ENCODE measurements at regions not wholly inside any gene's neighbourhood (a gene's known extent, or its start where the extent isn't known, plus 50 kb on each side); places are given as distances from the start of the nearest gene placed in this dataset.

- no peak overlapping the region for H3T11ph ChIP-seq (ENCODE audit: low read length)
- H2BK120ac ChIP-seq (ENCODE audit: low read depth, low read length, poor library complexity, severe bottlenecking) = no peak overlapping the region
- no peak overlapping the region for H3K27ac ChIP-seq (ENCODE audit: insufficient read length, low read depth, low read length)
- DNase-seq = no peak
- Mint-ChIP-seq H3K4me1 (peaks cover 2 to 6% of the 10 kb centered on the region in 2 experiments), H3K9me3 (no peaks in the 10 kb centered on the region), H3K27me3 (ENCODE audit: low read depth) (peaks cover 5% of the 10 kb centered on the region), H3K36me3 (ENCODE audit: insufficient read depth in 1 of 3, low read depth in 3 of 3) (no peaks in the 10 kb centered on the region), H3K4me3 (no peak overlapping the region), H3K27ac (no peak overlapping the region)
- no peak overlapping the region for H4K5ac ChIP-seq (ENCODE audit: insufficient read length, low read depth, low read length)
- no peaks in the 10 kb centered on the region for H3K23me2 ChIP-seq (ENCODE audit: insufficient read length, low read depth, low read length, poor library complexity, severe bottlenecking)
- H4K91ac ChIP-seq (ENCODE audit: insufficient read length, low read depth, low read length) = no peak overlapping the region
- H3K27me3 ChIP-seq (ENCODE audit: insufficient read depth, low read length) = no peaks in the 10 kb centered on the region
- no peak overlapping the region for H3K23ac ChIP-seq (ENCODE audit: insufficient read length, low read depth, low read length)
- no peak overlapping the region for H4K8ac ChIP-seq (replicated peaks; ENCODE audit: insufficient read length, low read depth, low read length)
- no peak overlapping the region for H2AFZ ChIP-seq (ENCODE audit: low read length)
- no peak overlapping the region for H3K4me2 ChIP-seq (ENCODE audit: insufficient read depth, insufficient read length, low read length)
- H2BK20ac ChIP-seq (ENCODE audit: low read depth, low read length, poor library complexity, severe bottlenecking) = no peak overlapping the region
- no peaks in the 10 kb centered on the region for H3K4me1 ChIP-seq (ENCODE audit: insufficient read depth, low read length)
- no peak overlapping the region for H2BK12ac ChIP-seq (ENCODE audit: insufficient read length, low read depth, low read length)
- no peak for TF ChIP-seq CTCF (conservative IDR thresholded peaks at IDR 0.05)
- no peak overlapping the region for H3K9ac ChIP-seq (ENCODE audit: extremely low read depth, insufficient read length, low read length)
- no peak overlapping the region for H3K56ac ChIP-seq (ENCODE audit: insufficient read length, low read depth, low read length)
- no peak overlapping the region for H3K4ac ChIP-seq (ENCODE audit: low read depth, low read length)
- no peak overlapping the region for H2BK15ac ChIP-seq (ENCODE audit: low read depth, low read length)
- no peak overlapping the region for H2AK5ac ChIP-seq (ENCODE audit: insufficient read length, low read length)
- no peaks in the 10 kb centered on the region for H3K9me3 ChIP-seq (ENCODE audit: control insufficient read depth, low read depth, low read length)
- no peaks in the 10 kb centered on the region for H4K20me1 ChIP-seq (ENCODE audit: control insufficient read depth, insufficient read depth, insufficient read length)
- H3K79me2 ChIP-seq (ENCODE audit: insufficient read depth, low read length) = no peaks in the 10 kb centered on the region
- H3K14ac ChIP-seq (ENCODE audit: insufficient read depth, low read length) = no peak overlapping the region
- no peaks in the 10 kb centered on the region for H3K79me1 ChIP-seq (ENCODE audit: insufficient read depth, low read depth, low read length, poor library complexity, severe bottlenecking)
- no CpG with 5 or more reads among the region's 4 CpGs for WGBS (ENCODE audit: extremely low coverage, insufficient read length, low lambda C conversion rate)
- no peak overlapping the region for H2BK5ac ChIP-seq (ENCODE audit: insufficient read length, low read length)
- H3K18ac ChIP-seq (ENCODE audit: insufficient read length, low read depth, low read length) = no peak overlapping the region
Observed at GRCh38 chr18:24942144-24942543, 409.8 kb downstream of the ZNF521 start.
